HG02798 (cell line): ENCODE measurements at regions not wholly inside any gene's neighbourhood (a gene's known extent, or its start where the extent isn't known, plus 50 kb on each side); places are given as distances from the start of the nearest gene placed in this dataset.

Source experiments
- ATAC-seq: cut with Tn5 transposase; IDR thresholded peaks from one replicate; pipeline ENCODE4 v1.9.1; 2021; ENCODE audit warnings: mild to moderate bottlenecking; ENCODE audit not compliant: unreplicated experiment, poor library complexity

DNA sequence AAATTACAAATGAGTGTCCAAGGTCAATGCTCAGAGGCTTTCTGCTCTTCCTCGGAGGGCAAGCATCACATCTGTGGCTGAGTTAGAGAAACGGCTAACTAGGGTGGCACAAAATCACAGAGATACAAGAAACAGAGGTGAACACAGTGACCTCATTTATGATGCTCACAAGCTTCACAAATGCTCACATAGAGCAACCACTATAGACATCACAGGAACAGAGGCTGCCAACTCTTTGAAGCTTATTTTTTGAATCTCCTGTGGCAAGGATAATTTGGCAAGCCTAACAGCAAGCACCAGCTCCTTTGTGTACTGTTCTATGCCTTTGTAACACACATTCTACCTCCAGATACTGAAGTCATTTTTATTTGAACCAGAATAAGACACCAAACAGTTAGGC, 416.5 kb upstream of the DDI1 start:
- ATAC-seq, result no peak

DNA sequence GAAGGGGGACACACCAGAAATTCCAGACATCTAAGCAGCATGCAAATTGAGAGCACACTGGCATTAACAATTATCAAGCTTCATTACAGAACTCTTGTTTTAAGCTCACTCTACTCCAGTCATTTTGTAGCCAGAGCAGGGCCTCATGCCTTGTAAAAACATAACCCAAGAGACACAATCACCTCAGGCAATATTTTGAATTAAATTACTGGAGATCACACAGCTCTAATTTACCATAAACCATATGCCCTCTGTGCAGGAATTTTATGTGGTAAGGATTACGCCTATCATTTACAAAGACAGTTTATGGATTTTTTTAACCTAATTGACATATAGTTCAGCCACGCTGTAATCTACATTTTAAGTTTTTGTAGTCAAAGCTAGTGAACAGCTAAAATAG, 414.1 kb upstream of the DDI1 start:
- no peak for ATAC-seq

GRCh38 chr11:103623933-103624332, 412.5 kb upstream of the DDI1 start:
- peak; percentile 48 for ATAC-seq

- ATAC-seq, result no peak
Observed at GRCh38 chr11:103624708-103625623, 411.5 kb upstream of the DDI1 start.

GRCh38 chr11:103625624-103625965, 410.8 kb upstream of the DDI1 start:
- no peak for ATAC-seq

- no peak for ATAC-seq
Observed at GRCh38 chr11:103628121-103628520, 408.3 kb upstream of the DDI1 start.

GRCh38 chr11:103631841-103632240, 404.6 kb upstream of the DDI1 start:
- no peak for ATAC-seq

GRCh38 chr11:103633068-103633788, 403.2 kb upstream of the DDI1 start:
- ATAC-seq, result no peak

- ATAC-seq, result no peak
Observed at GRCh38 chr11:103633819-103634590, 402.4 kb upstream of the DDI1 start.

DNA sequence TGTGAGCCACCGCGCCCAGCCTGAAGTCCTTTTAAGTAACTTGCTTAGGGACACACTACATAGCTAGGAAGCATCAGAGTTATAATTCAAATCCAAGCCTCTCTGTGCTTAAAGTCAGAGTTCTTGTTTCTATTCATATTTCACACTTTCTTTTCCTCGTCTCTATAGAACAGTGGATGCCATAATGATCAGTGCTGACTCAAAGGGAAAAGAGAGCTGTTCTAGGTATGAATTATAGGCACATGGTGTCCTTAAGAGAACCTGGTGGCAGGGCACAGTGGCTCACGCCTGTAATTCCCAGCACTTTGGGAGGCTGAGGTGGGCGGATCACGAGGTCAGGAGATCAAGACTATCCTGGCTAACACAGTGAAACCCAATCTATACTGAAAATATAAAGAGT, 400.2 kb upstream of the DDI1 start:
- ATAC-seq, result no peak

GRCh38 chr11:103637295-103637694, 399.1 kb upstream of the DDI1 start:
- no peak for ATAC-seq

- no peak for ATAC-seq
Observed at GRCh38 chr11:103637831-103638230, 398.6 kb upstream of the DDI1 start.

- ATAC-seq, result no peak
Observed at GRCh38 chr11:103644676-103645075, 391.8 kb upstream of the DDI1 start.

GRCh38 chr11:103648054-103648453, 388.4 kb upstream of the DDI1 start:
- no peak for ATAC-seq

DNA sequence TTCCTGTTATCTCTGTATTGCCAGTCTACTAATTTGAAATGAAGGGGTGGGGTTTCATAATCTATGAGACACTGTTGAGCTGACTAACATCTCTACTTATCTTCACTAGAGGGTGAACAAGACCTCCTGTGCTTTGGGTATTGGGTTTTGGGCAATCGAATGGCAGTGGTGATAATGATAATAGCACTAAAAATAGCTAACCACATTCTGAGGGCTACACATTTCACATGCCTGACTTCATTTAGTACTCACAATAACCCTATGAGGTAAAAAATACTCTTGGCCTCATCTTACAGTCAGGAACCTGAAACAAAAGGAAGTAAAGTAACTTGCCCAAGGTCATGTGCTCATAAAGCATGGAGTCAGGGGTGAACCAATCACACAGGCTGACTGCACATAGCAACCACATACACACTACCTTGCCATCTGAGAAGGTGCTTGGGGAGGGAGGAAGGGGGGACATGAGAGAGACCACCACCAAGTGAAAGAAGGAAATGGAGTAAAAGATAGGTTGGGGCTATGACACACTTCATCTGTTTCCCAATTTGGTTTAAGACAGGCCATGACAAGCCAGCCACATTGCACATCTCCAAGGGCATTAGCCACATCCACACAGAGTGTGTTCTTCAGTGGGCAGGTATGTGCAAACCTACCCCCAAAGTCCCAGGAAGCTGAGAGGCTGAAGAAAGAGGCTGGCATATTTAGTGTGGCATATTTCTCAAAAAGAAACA, 387.6 kb upstream of the DDI1 start:
- ATAC-seq, result no peak

DNA sequence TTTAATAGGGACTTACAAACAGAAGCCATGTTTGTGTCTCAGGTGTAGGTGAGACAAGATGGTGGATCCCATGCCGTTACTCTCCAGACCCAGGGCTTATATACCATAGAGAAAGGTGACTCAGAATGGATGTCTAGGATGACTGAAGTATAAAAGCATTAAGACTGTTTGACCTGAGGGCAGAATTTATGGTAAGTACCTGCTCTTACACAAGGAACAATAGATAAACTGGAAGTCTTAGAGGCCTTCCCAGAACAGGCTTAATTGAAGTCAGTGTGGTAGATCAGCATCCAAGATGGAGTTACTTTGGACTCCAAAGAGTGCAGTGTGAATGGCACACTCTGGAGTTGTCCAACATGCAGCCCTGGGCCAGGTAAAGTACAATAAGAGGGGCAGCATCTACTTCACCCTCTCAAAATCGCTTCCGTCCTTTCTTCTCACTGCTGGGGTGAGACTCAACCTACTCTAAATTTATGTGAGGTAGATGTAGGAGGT, 387.0 kb upstream of the DDI1 start:
- no peak for ATAC-seq

- no peak for ATAC-seq
Observed at GRCh38 chr11:103650330-103650729, 386.1 kb upstream of the DDI1 start.

DNA sequence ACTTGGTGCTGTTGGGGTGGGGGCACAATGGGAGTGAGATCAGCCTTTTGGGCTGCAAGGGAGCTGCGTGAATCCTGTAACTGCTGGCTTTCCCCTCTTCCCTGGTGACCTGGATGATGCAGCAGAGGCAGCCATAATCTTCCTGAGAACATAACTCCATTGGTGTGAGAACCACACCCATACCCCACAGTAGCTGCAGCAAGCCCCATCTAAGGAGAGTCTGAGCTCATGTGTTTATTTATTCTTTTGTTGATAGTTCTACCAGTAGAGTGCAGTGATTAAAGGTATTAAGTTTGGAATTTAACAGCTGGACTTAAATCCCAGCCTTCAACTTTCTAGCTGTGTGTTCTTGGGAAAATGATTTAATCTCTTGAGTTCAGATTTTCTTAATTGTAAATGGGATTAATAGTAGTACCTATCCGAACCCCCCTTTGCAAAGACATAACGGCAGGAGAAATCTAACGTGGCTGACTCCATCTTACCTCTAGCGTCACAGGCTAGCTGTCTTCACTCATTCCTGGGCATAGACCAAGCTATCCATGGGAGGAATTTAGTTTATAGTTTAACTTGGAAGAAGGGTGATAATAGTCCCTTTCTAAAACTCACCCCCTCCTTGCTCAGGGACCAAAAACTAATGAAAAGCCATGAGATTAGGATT, 385.0 kb upstream of the DDI1 start:
- ATAC-seq, result no peak

- no peak for ATAC-seq
Observed at GRCh38 chr11:103652013-103652412, 384.4 kb upstream of the DDI1 start.

DNA sequence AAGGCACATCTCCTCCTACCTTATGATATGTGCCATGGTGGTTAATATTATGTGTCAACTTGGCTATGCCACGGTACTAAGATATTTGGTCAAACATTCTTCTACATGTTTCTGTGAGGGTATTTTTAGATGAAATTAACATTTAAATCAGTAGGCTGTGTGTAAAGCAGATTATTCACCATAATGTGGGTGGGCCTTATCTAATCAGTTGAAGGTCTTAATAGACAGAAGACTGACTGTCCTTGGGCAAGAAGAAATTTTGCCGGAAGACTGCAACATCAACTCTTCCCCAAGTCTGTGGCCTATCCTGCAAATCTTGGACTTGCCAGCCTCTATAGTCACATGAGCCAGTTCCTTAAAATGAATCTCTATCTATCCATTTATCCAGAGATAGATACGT, 380.1 kb upstream of the DDI1 start:
- ATAC-seq, result no peak
